Mesendoderm (in vitro differentiated cells): ENCODE measurements at regions not wholly inside any gene's neighbourhood (a gene's known extent, or its start where the extent isn't known, plus 50 kb on each side); places are given as distances from the start of the nearest gene placed in this dataset.
"Not testable (repeated sequence)": the region's sequence is repeated elsewhere in the genome, so short reads cannot be mapped to it uniquely, and the experiment has no call there.

Experiments used
- DNase-seq: peaks from one replicate; pipeline ENCODE4 v3.0.0; 2013
- H2AK5ac ChIP-seq: 2 replicates; pipeline ENCODE4 v1.6.1; 2013; ENCODE audit warnings: low read length, inconsistent platforms
- H2BK120ac ChIP-seq: 2 replicates; pipeline ENCODE4 v1.6.1; 2013; ENCODE audit warnings: low read depth, mild to moderate bottlenecking, low read length, moderate library complexity, mixed read lengths
- H2BK15ac ChIP-seq: replicated peaks from 2 replicates; pipeline ENCODE4 v1.6.1; 2013; ENCODE audit warnings: low read depth, mild to moderate bottlenecking, moderate library complexity
- H2BK5ac ChIP-seq: 2 replicates; pipeline ENCODE4 v1.6.1; 2013; ENCODE audit warnings: low read length, inconsistent platforms
- H3K18ac ChIP-seq: 2 replicates; pipeline ENCODE4 v1.6.1; 2013; ENCODE audit warnings: mild to moderate bottlenecking, low read length, mixed read lengths
- H3K23ac ChIP-seq: one replicate; pipeline ENCODE4 v1.6.1; 2013; ENCODE audit warnings: low read length
- H3K27ac ChIP-seq: 2 replicates; pipeline ENCODE4 v1.5.1; 2013; ENCODE audit warnings: low read depth, mild to moderate bottlenecking, inconsistent platforms, low read length, moderate library complexity
- H3K27me3 ChIP-seq: 2 replicates; pipeline ENCODE4 v1.6.1; 2013; ENCODE audit warnings: low read length, control low read depth, mild to moderate bottlenecking, inconsistent platforms; ENCODE audit not compliant: insufficient read depth, poor library complexity
- H3K36me3 ChIP-seq: 2 replicates; pipeline ENCODE4 v1.6.1; 2013; ENCODE audit warnings: low read length, inconsistent platforms; ENCODE audit not compliant: control insufficient read depth, insufficient read depth
- H3K4ac ChIP-seq: one replicate; pipeline ENCODE4 v1.6.1; 2013; ENCODE audit warnings: low read depth, mild to moderate bottlenecking, low read length, moderate library complexity
- H3K4me1 ChIP-seq: 2 replicates; pipeline ENCODE4 v1.6.1; 2013; ENCODE audit warnings: low read depth, low read length, inconsistent platforms; ENCODE audit not compliant: control insufficient read depth
- H3K4me2 ChIP-seq: 2 replicates; pipeline ENCODE4 v1.6.1; 2013; ENCODE audit warnings: low read length
- H3K4me3 ChIP-seq: 2 replicates; pipeline ENCODE4 v1.5.1; 2013; ENCODE audit warnings: mild to moderate bottlenecking, low read length
- H3K56ac ChIP-seq: one replicate; pipeline ENCODE4 v1.6.1; 2013; ENCODE audit warnings: low read length
- H3K79me1 ChIP-seq: 2 replicates; pipeline ENCODE4 v1.6.1; 2013; ENCODE audit warnings: low read length, inconsistent platforms
- H3K79me2 ChIP-seq: 2 replicates; pipeline ENCODE4 v1.6.1; 2013; ENCODE audit warnings: mild to moderate bottlenecking, low read length; ENCODE audit not compliant: control insufficient read depth, insufficient read depth
- H3K9ac ChIP-seq: 2 replicates; pipeline ENCODE4 v1.6.1; 2013; ENCODE audit warnings: low read length, inconsistent platforms
- H4K5ac ChIP-seq: one replicate; pipeline ENCODE4 v1.6.1; 2013; ENCODE audit warnings: low read length
- H4K8ac ChIP-seq: one replicate; pipeline ENCODE4 v1.6.1; 2013; ENCODE audit warnings: low read depth, mild to moderate bottlenecking, control low read depth, low read length, moderate library complexity
- whole genome bisulfite sequencing: extraction: QIAGEN DNeasy Blood & Tissue Kit; methylation state at CpG from one replicate; pipeline ENCODE4 v1.1.7; 2013; ENCODE audit warnings: low lambda C conversion rate, missing lambda C conversion rate; ENCODE audit not compliant: insufficient coverage; ENCODE audit errors: extremely low coverage; 5-methylcytosine and 5-hydroxymethylcytosine counted together

DNA sequence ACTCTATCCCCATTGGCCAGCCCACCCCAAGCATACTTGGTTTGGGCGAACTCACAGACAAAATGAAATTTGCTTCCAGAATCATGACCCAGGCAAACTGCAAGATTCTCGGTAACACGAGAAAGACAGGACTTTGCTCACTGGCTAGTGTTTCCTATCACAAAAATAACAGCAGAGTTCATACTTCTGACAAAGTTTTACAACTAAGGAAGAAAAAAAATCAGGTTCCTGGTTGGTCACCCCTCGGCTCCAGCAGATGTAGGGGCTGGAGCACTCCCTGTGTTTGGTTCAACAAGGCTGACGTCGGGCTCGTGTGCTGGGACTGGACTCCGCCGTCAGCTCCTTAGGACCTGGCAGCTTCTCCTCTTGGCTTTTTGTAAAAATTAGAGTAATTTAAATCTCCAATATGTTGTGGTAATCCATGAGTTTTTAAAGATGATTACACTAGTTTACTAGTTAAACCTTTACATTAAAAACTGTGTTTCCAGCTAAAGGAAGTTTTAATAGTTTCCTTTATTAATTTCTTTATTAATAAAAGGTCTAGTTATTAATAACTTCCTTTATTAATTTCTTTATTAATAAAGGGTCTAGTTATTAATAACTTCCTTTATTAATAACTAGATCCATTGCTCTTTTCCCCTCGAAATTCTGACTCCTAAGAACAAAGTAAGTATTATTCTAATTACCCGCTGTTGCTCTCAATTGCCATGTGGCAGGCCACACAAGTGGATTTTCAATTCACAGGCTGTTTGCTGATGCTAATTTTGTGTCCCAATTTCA, 115.6 kb upstream of the RNF32 start:
- H3K79me2 ChIP-seq, result no peaks in the 10 kb centered on the region
- H3K4me3 ChIP-seq, result no peak overlapping the region
- H3K4me1 ChIP-seq, result no peaks in the 10 kb centered on the region
- no peaks in the 10 kb centered on the region for H3K27me3 ChIP-seq
- H3K23ac ChIP-seq, result no peak overlapping the region
- no peak overlapping the region for H2BK5ac ChIP-seq
- no peak overlapping the region for H4K5ac ChIP-seq
- DNase-seq, result no peak
- no peak overlapping the region for H3K4ac ChIP-seq
- no peaks in the 10 kb centered on the region for H3K36me3 ChIP-seq
- H3K79me1 ChIP-seq, result no peaks in the 10 kb centered on the region
- H2BK120ac ChIP-seq, result no peak overlapping the region
- no peak overlapping the region for H3K18ac ChIP-seq
- WGBS, result no CpG with 5 or more reads among the region's 11 CpGs
- no peak overlapping the region for H3K4me2 ChIP-seq
- no peak overlapping the region for H3K56ac ChIP-seq
- no peak overlapping the region for H3K9ac ChIP-seq
- no peak overlapping the region for H3K27ac ChIP-seq
- H2BK15ac ChIP-seq, result no peak overlapping the region
- no peak overlapping the region for H4K8ac ChIP-seq
- H2AK5ac ChIP-seq, result no peak overlapping the region

DNA sequence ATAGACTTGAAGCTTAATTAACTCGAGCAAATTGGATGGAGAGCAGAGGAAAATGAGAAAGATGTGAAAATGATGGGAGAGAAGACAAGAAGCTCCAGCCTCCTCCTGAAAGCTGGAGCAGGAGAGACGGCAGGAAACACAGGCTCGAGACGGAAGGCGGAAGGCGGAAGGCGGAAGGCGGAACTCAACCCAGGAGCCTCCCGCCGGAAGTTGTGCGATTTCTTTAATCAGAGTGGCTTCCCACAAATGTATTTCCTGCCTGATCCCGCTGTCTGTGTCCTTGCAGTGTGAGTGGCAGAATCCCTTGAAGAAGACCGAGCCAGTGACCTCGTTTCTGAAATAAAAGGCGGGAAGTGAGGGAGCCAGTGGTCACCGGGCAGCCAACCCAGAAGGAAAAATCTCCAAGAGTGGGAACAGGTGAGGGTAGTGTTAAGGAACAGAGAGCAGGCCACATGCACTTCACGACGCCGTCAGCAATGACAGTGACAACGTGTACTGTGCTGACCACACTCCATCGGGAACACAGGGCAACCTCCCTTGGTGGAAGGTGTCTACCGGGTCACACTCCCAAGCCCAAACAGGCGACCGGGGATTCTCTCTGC, 117.0 kb upstream of the RNF32 start:
- no CpG with 5 or more reads among the region's 24 CpGs for WGBS
- Histone ChIP-seq H4K8ac (no peak overlapping the region), H4K5ac (no peak overlapping the region), H2BK5ac (no peak overlapping the region), H3K27me3 (no peaks in the 10 kb centered on the region), H3K4me2 (no peak overlapping the region), H3K4me3 (no peak overlapping the region), H3K18ac (no peak overlapping the region), H3K4ac (no peak overlapping the region), H2AK5ac (no peak overlapping the region), H3K79me1 (no peaks in the 10 kb centered on the region), H2BK15ac (no peak overlapping the region), H2BK120ac (no peak overlapping the region), H3K56ac (no peak overlapping the region), H3K9ac (no peak overlapping the region), H3K36me3 (no peaks in the 10 kb centered on the region), H3K79me2 (no peaks in the 10 kb centered on the region), H3K4me1 (no peaks in the 10 kb centered on the region), H3K23ac (no peak overlapping the region), H3K27ac (no peak overlapping the region)
- no peak for DNase-seq

DNA sequence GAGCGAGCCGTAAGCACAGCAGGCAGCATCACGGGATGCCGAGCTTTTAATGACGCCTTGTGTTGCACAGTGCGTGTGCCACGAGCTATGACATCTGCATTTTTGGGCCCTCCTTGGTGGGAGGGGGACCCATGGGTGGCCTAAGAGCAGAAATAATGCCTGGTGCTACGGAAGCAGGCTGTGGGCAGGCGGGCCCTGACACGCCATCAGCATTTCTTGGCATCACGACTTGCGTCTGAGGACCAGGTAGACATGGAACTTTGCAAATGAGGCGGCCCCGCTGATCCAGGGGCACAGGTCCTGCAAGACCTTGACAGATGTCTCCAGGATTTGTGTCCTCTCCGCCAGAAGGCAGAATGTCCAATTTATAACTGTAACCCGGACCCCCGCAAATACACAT, 117.8 kb upstream of the RNF32 start:
- Histone ChIP-seq H2BK15ac (no peak overlapping the region), H4K8ac (no peak overlapping the region), H3K4me3 (no peak overlapping the region), H3K23ac (no peak overlapping the region), H3K56ac (no peak overlapping the region), H2AK5ac (no peak overlapping the region), H3K4ac (no peak overlapping the region), H3K27ac (no peak overlapping the region), H4K5ac (no peak overlapping the region), H3K4me2 (no peak overlapping the region), H3K27me3 (no peaks in the 10 kb centered on the region), H3K9ac (no peak overlapping the region), H3K36me3 (no peaks in the 10 kb centered on the region), H3K79me1 (no peaks in the 10 kb centered on the region), H2BK120ac (no peak overlapping the region), H3K4me1 (no peaks in the 10 kb centered on the region), H3K18ac (no peak overlapping the region), H3K79me2 (no peaks in the 10 kb centered on the region), H2BK5ac (no peak overlapping the region)
- WGBS, result no CpG with 5 or more reads among the region's 17 CpGs
- DNase-seq, result no peak

DNA sequence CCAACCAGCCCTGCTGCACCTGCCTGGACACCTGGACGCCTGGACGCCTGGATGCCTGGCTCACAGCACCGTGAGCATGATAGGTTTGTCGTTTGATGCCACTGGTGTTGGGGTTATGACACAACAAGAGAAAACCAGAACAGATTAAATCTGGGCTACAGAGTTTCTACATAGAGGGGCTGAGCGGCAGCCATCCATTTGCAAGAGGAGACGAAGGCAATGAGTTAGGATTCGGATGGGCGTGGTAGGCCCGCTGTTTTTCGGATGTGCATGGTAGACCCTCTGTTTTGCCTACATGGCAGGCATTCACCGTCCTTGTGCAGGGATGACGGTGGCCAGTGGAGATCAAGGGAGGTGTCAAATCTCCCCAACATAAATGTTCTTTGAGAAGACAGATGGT, 121.5 kb upstream of the RNF32 start:
- H3K4me1 ChIP-seq, result no peaks in the 10 kb centered on the region

DNA sequence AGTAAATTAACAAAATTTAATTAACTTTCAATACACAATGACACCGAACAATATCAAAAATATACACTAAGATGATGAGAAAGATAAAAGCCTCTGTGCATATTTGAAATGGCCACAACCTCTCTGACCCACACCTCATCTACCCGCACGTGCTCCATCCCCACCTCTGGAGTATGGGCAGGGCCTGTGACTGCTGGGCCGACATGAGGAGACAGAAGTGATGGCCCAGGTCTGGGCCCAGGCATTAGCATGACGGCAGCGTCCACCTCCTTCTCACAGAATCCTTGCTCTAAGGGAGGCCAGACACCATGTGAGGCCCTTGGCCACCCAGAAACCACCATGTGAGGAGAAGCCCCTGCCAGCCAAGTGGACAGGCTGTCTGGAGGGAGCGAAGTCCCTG, 122.1 kb upstream of the RNF32 start:
- no peak overlapping the region for H4K8ac ChIP-seq
- no peak overlapping the region for H2BK5ac ChIP-seq
- no peaks in the 10 kb centered on the region for H3K36me3 ChIP-seq
- H2BK120ac ChIP-seq, result no peak overlapping the region
- H3K56ac ChIP-seq, result no peak overlapping the region
- no CpG with 5 or more reads among the region's 7 CpGs for WGBS
- no peak overlapping the region for H3K18ac ChIP-seq
- H2BK15ac ChIP-seq, result no peak overlapping the region
- no peak overlapping the region for H3K9ac ChIP-seq
- H3K4me3 ChIP-seq, result no peak overlapping the region
- H3K79me2 ChIP-seq, result no peaks in the 10 kb centered on the region
- H3K27ac ChIP-seq, result no peak overlapping the region
- H3K79me1 ChIP-seq, result no peaks in the 10 kb centered on the region
- no peak overlapping the region for H2AK5ac ChIP-seq
- no peak overlapping the region for H3K4me2 ChIP-seq
- no peak overlapping the region for H3K23ac ChIP-seq
- no peak overlapping the region for H4K5ac ChIP-seq
- no peaks in the 10 kb centered on the region for H3K4me1 ChIP-seq
- no peak overlapping the region for H3K4ac ChIP-seq
- H3K27me3 ChIP-seq, result no peaks in the 10 kb centered on the region
- no peak for DNase-seq

More for the DNA sequence above, 121.5 kb upstream of the RNF32 start:
- no peak overlapping the region for H3K4ac ChIP-seq
- H4K5ac ChIP-seq, result no peak overlapping the region
- H2AK5ac ChIP-seq, result no peak overlapping the region
- H3K18ac ChIP-seq, result no peak overlapping the region
- H4K8ac ChIP-seq, result no peak overlapping the region
- H3K9ac ChIP-seq, result no peak overlapping the region
- H3K4me3 ChIP-seq, result no peak overlapping the region
- DNase-seq, result no peak
- H3K79me2 ChIP-seq, result no peaks in the 10 kb centered on the region
- no CpG with 5 or more reads among the region's 12 CpGs for WGBS
- H3K36me3 ChIP-seq, result no peaks in the 10 kb centered on the region
- H3K79me1 ChIP-seq, result no peaks in the 10 kb centered on the region
- H3K23ac ChIP-seq, result no peak overlapping the region
- no peak overlapping the region for H3K4me2 ChIP-seq
- no peak overlapping the region for H2BK5ac ChIP-seq
- H2BK15ac ChIP-seq, result no peak overlapping the region
- H3K56ac ChIP-seq, result no peak overlapping the region
- H2BK120ac ChIP-seq, result no peak overlapping the region
- no peaks in the 10 kb centered on the region for H3K27me3 ChIP-seq
- H3K27ac ChIP-seq, result no peak overlapping the region

DNA sequence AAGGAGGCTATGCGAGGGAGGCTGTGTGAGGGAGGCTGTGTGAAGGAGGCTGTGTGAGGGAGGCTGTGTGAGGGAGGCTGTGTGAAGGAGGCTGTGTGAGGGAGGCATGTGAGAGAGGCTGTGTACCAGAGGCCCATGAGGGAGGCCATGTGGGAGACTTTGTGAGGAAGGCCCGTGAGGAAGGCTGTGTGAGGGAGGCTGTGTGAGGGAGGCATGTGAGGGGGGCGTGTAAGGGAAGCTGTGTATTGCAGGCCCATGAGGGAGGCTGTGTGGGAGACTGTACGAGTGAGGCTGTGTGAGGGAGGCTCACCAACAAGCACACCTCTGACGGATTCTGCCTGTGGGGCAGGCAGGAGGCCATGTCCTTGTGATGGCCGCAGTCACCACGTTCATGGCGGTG, 122.7 kb upstream of the RNF32 start:
- not testable (repeated sequence) for H3K18ac ChIP-seq, H3K27ac ChIP-seq, H4K8ac ChIP-seq, H2BK5ac ChIP-seq, H3K79me1 ChIP-seq, H3K79me2 ChIP-seq, H4K5ac ChIP-seq, H3K9ac ChIP-seq, H3K4me2 ChIP-seq, H3K4ac ChIP-seq, H2BK120ac ChIP-seq, DNase-seq, H3K4me3 ChIP-seq, H3K36me3 ChIP-seq, H2BK15ac ChIP-seq, H3K4me1 ChIP-seq, H3K56ac ChIP-seq, H3K27me3 ChIP-seq, H3K23ac ChIP-seq, H2AK5ac ChIP-seq
- WGBS, result no CpG with 5 or more reads among the region's 8 CpGs
